ENCODE measurements at regions not wholly inside any gene's neighbourhood (a gene's known extent, or its start where the extent isn't known, plus 50 kb on each side); places are given as distances from the start of the nearest gene placed in this dataset.

DNA sequence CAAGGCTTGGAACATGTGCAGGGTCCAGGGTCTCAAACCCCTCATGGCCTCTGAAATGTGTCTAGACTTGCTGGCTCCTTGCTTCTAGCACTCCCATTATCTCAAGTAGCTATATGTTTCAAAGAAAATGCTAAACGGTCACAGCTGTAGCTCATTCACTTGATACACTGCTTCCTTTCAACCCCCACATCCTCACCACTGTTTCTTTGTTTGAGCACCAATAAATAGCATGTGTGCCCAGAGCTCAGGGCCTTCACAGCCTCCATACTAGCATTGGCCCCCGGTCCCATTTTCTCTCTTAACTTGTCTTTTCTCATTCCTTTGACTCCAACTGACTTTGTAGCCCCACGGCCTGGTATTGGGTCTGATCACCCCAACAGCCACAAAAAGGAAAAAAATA lies 801.8 kb downstream of the STIM2 start:
- 5% methylated on average over 3 of the region's 3 CpGs for WGBS (ENCODE audit: low lambda C conversion rate)
- H3K27me3 ChIP-seq (ENCODE audit: insufficient read depth) = no peaks in the 10 kb centered on the region
- no peak overlapping the region for H3K9ac ChIP-seq
- no peaks in the 10 kb centered on the region for H3K79me2 ChIP-seq (ENCODE audit: insufficient read depth)
- ChIA-PET POLR2A (no interaction called here), CTCF (no interaction called here)
- DNase-seq = no peak
- no peak overlapping the region for H2AFZ ChIP-seq (ENCODE audit: low read depth)
- no peaks in the 10 kb centered on the region for H3K9me2 ChIP-seq
- H3K4me3 ChIP-seq (ENCODE audit: low read depth in 2 of 2, low read length in 1 of 2) = no peak overlapping the region
- H3K4me2 ChIP-seq = no peak overlapping the region
- no peak for TF ChIP-seq POLR2AphosphoS5 (IDR thresholded peaks at IDR 0.05; ENCODE audit: low read depth, low read length)
- no peak for TF ChIP-seq SMC3 (IDR thresholded peaks at IDR 0.05; ENCODE audit: low read depth, low read length)
- no peak for TF ChIP-seq CHD2 (IDR thresholded peaks at IDR 0.05; ENCODE audit: low read length, partially characterized antibody)
- no peak for TF ChIP-seq RXRA (IDR thresholded peaks at IDR 0.05; ENCODE audit: borderline replicate concordance, low read depth)
- no peak for TF ChIP-seq RCOR1 (IDR thresholded peaks at IDR 0.05; ENCODE audit: low read length)
- TF ChIP-seq TAF1 (IDR thresholded peaks at IDR 0.05; ENCODE audit: borderline replicate concordance, low read depth, low read length) = no peak
- no peak for TF ChIP-seq SIN3A (IDR thresholded peaks at IDR 0.05; ENCODE audit: borderline replicate concordance, low read depth, low read length)
- TF ChIP-seq, protein P1, sequence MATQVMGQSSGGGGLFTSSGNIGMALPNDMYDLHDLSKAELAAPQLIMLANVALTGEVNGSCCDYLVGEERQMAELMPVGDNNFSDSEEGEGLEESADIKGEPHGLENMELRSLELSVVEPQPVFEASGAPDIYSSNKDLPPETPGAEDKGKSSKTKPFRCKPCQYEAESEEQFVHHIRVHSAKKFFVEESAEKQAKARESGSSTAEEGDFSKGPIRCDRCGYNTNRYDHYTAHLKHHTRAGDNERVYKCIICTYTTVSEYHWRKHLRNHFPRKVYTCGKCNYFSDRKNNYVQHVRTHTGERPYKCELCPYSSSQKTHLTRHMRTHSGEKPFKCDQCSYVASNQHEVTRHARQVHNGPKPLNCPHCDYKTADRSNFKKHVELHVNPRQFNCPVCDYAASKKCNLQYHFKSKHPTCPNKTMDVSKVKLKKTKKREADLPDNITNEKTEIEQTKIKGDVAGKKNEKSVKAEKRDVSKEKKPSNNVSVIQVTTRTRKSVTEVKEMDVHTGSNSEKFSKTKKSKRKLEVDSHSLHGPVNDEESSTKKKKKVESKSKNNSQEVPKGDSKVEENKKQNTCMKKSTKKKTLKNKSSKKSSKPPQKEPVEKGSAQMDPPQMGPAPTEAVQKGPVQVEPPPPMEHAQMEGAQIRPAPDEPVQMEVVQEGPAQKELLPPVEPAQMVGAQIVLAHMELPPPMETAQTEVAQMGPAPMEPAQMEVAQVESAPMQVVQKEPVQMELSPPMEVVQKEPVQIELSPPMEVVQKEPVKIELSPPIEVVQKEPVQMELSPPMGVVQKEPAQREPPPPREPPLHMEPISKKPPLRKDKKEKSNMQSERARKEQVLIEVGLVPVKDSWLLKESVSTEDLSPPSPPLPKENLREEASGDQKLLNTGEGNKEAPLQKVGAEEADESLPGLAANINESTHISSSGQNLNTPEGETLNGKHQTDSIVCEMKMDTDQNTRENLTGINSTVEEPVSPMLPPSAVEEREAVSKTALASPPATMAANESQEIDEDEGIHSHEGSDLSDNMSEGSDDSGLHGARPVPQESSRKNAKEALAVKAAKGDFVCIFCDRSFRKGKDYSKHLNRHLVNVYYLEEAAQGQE (IDR thresholded peaks at IDR 0.05; ENCODE audit: low read depth, low read length) = no peak
- TF ChIP-seq FOXJ3 (CRISPR knock-in tag; IDR thresholded peaks at IDR 0.05) = no peak
- TF ChIP-seq FOXM1 (IDR thresholded peaks at IDR 0.05; ENCODE audit: low read depth) = no peak
- TF ChIP-seq ELF1 (IDR thresholded peaks at IDR 0.05) = no peak
- TF ChIP-seq FOSL2 (IDR thresholded peaks at IDR 0.05; ENCODE audit: borderline replicate concordance, low read depth) = no peak
- no peak for TF ChIP-seq NFIC (IDR thresholded peaks at IDR 0.05; ENCODE audit: borderline replicate concordance)
- no peak for TF ChIP-seq TCF12 (IDR thresholded peaks at IDR 0.05)
- TF ChIP-seq, protein P2, sequence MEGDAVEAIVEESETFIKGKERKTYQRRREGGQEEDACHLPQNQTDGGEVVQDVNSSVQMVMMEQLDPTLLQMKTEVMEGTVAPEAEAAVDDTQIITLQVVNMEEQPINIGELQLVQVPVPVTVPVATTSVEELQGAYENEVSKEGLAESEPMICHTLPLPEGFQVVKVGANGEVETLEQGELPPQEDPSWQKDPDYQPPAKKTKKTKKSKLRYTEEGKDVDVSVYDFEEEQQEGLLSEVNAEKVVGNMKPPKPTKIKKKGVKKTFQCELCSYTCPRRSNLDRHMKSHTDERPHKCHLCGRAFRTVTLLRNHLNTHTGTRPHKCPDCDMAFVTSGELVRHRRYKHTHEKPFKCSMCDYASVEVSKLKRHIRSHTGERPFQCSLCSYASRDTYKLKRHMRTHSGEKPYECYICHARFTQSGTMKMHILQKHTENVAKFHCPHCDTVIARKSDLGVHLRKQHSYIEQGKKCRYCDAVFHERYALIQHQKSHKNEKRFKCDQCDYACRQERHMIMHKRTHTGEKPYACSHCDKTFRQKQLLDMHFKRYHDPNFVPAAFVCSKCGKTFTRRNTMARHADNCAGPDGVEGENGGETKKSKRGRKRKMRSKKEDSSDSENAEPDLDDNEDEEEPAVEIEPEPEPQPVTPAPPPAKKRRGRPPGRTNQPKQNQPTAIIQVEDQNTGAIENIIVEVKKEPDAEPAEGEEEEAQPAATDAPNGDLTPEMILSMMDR (IDR thresholded peaks at IDR 0.05) = no peak
- TF ChIP-seq, protein P3, sequence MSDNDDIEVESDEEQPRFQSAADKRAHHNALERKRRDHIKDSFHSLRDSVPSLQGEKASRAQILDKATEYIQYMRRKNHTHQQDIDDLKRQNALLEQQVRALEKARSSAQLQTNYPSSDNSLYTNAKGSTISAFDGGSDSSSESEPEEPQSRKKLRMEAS (IDR thresholded peaks at IDR 0.05; ENCODE audit: low read depth) = no peak
- no peak for TF ChIP-seq YY1 (IDR thresholded peaks at IDR 0.05; ENCODE audit: low read depth)
- no peaks in the 10 kb centered on the region for H3K36me3 ChIP-seq (replicated peaks in 1 of 2; ENCODE audit: control insufficient read depth in 1 of 2, insufficient read depth in 2 of 2, low read length in 1 of 2)
- no peaks in the 10 kb centered on the region for H3K9me3 ChIP-seq
- no peak overlapping the region for H3K27ac ChIP-seq (ENCODE audit: low read depth in 2 of 2, low read length in 1 of 2)
- H3F3A ChIP-seq (replicated peaks; ENCODE audit: insufficient read depth) = no peaks in the 10 kb centered on the region
- no peaks in the 10 kb centered on the region for H3K4me1 ChIP-seq (ENCODE audit: control insufficient read depth in 1 of 2, insufficient read depth in 2 of 2, low read depth in 1 of 2, low read length in 1 of 2)
- H4K20me1 ChIP-seq (ENCODE audit: insufficient read depth) = no peaks in the 10 kb centered on the region

Data from SK-N-SH (cell line).